Adrenal gland (tissue), 9 donors: ENCODE measurements at regions not wholly inside any gene's neighbourhood (a gene's known extent, or its start where the extent isn't known, plus 50 kb on each side); places are given as distances from the start of the nearest gene placed in this dataset.

Experiments
- DNase-seq, 7 donors: peaks; one replicate each; pipeline ENCODE4 v3.0.0-alpha.2; 2019 to 2020
- H3K27ac ChIP-seq, 5 donors: fragments of 200-600 bp; sonication (generic) in 4 of 5; 1 replicate in 3 of 5; 2 replicates in 2 of 5; pipeline versions ENCODE4 v1.5.1 to v1.8.0; 2016 to 2020; ENCODE audit warnings: mild to moderate bottlenecking in 1 of 5
- H3K27me3 ChIP-seq: fragments of 200-600 bp; 2 replicates; pipeline ENCODE4 v1.8.0; 2021
- H3K36me3 ChIP-seq, 2 donors: fragments of 200-600 bp; replicated peaks in 1 of 2; 1 replicate in 1 of 2; 2 replicates in 1 of 2; pipeline versions ENCODE4 v1.5.1 to v1.8.0; 2018 to 2022
- H3K4me1 ChIP-seq, 2 donors: fragments of 200-600 bp; replicated peaks in 1 of 2; 1 replicate in 1 of 2; 2 replicates in 1 of 2; pipeline versions ENCODE4 v1.5.1 to v1.8.0; 2018 to 2021
- H3K4me3 ChIP-seq, 4 donors: fragments of 200-600 bp; sonication (generic) in 3 of 4; one replicate each; pipeline ENCODE4 v1.5.1; 2016 to 2018
- H3K9me3 ChIP-seq, 3 donors: fragments of 200-600 bp; sonication (generic) in 1 of 3; replicated peaks in 1 of 3; 1 replicate in 2 of 3; 2 replicates in 1 of 3; pipeline versions ENCODE4 v1.5.1 to v1.8.0; 2016 to 2021
- POLR2A ChIP-seq, 2 donors: fragments of 450-650 bp; IDR thresholded peaks; one replicate each; pipeline ENCODE4 v1.6.1; 2017; ENCODE audit warnings: antibody characterized with exemption in 2 of 2, mild to moderate bottlenecking in 2 of 2, moderate library complexity in 1 of 2
- WGBS, 4 donors: extraction: QIAGEN DNeasy Blood & Tissue Kit in 2 of 4; methylation state at CpG; one replicate each; pipeline versions ENCODE4 v1.1.5 to v1.1.7; 2013 to 2017; 5-methylcytosine and 5-hydroxymethylcytosine counted together
- intact Hi-C, 2 donors: fragments of 100-400 bp; cut with DNase I; formaldehyde crosslinking; loops; one replicate each; pipeline versions ENCODE4 v1.14.1 to v1.15.0; 2022 to 2023
- TF ChIP-seq, protein P1 (sequence below), 6 experiments: fragments of 450-650 bp in 4 of 6; fragments of 200-600 bp in 2 of 6; sonication (generic) in 1 of 6; IDR thresholded peaks; 1 replicate in 5 of 6; 2 replicates in 1 of 6; pipeline versions ENCODE4 v1.5.1 to v1.8.0; 2016 to 2021; ENCODE audit warnings: antibody characterized with exemption in 6 of 6, mild to moderate bottlenecking in 2 of 6, moderate library complexity in 1 of 6
- donor health status: healthy with polysubstance abuse.
- donor health status: Bipolar disorder and iron deficiency.
- donor health status: DM: yes; HTN: yes; CAD: no.
- donor health status: DM: no; HTN: no; CAD: no.
- donor health status: DM: no; HTN: no; CAD: no.

DNA sequence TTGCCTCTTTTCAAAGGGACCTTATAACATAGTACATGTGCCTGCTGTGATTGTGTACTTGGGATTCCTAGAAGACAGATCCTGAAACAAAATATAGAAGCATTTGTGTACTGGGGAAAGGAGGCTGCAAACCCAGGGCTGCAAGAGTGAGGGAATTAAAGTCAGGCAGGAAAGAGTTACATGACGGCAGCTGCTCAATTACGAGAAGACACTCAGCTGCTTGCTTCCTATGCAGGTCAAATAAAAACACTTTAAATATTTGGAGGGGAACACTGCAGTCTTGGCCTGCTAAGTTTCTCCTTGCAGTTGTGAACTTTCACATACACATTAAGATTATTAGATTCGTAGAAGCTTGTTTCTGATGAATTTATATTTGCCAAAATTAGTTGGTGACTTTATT lies 191.9 kb upstream of the CXCL13 start:
- no peak for DNase-seq
- Histone ChIP-seq H3K4me1 (no peaks in the 10 kb centered on the region), H3K9me3 (no peaks in the 10 kb centered on the region), H3K4me3 (no peak overlapping the region), H3K36me3 (no peaks in the 10 kb centered on the region), H3K27me3 (no peaks in the 10 kb centered on the region), H3K27ac (no peak overlapping the region)
- TF ChIP-seq POLR2A (IDR thresholded peaks at IDR 0.05) = no peak
- TF ChIP-seq, protein P1, sequence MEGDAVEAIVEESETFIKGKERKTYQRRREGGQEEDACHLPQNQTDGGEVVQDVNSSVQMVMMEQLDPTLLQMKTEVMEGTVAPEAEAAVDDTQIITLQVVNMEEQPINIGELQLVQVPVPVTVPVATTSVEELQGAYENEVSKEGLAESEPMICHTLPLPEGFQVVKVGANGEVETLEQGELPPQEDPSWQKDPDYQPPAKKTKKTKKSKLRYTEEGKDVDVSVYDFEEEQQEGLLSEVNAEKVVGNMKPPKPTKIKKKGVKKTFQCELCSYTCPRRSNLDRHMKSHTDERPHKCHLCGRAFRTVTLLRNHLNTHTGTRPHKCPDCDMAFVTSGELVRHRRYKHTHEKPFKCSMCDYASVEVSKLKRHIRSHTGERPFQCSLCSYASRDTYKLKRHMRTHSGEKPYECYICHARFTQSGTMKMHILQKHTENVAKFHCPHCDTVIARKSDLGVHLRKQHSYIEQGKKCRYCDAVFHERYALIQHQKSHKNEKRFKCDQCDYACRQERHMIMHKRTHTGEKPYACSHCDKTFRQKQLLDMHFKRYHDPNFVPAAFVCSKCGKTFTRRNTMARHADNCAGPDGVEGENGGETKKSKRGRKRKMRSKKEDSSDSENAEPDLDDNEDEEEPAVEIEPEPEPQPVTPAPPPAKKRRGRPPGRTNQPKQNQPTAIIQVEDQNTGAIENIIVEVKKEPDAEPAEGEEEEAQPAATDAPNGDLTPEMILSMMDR (IDR thresholded peaks at IDR 0.05) = no peak
- intact Hi-C loops = no loop called here
- 33 to 48% (median 46%) methylated on average over 3 of the region's 3 CpGs for WGBS, 4 donors

DNA sequence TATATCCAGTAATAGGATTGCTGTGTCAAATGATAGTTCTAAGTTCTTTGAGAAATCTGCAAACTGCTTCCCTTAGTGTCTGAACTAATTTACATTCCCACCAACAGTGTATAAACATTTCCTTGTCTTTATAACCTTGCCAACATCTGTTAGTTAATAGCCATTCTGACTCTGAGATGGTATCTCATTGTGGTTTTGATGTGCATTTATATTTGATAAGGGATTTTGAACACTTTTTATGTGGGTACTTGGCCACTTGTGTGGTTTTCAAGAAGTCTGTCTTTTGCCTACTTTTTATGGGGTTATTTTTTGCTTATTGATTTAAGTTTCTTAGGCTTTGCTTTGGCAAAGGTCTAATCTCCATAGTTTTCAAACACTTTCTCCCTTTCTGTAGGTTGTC lies 189.9 kb upstream of the CXCL13 start:
- no peaks in the 10 kb centered on the region for H3K4me1 ChIP-seq
- H3K36me3 ChIP-seq = no peaks in the 10 kb centered on the region
- H3K27ac ChIP-seq = no peak overlapping the region
- H3K4me3 ChIP-seq = no peak overlapping the region
- intact Hi-C loops = no loop called here
- TF ChIP-seq POLR2A (IDR thresholded peaks at IDR 0.05) = no peak
- TF ChIP-seq, protein P1 (IDR thresholded peaks at IDR 0.05) = no peak
- no peaks in the 10 kb centered on the region for H3K9me3 ChIP-seq
- H3K27me3 ChIP-seq = no peaks in the 10 kb centered on the region
- DNase-seq = no peak

DNA sequence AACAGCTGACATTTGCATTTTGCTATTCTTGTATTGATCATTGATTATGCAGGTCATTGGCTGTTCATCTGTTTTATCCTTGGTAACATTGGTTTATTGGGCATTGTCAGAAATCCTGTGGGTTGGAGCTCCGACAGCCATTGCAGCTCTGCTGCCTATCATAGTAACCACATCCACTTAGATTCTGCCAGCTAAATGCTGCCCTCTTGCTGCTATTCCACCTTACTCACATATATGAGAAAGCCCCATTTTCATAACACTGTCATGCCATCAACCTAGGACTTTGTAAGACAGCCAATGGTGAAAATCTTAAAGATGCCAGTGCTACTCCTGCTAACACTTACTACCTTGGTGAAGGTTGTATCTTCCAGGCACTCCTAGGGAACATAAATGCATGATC lies 187.3 kb upstream of the CXCL13 start:
- 31 to 80% (median 46%) methylated on average over 1 of the region's 1 CpG for WGBS, 4 donors
- DNase-seq = no peak
- Histone ChIP-seq H3K27me3 (no peaks in the 10 kb centered on the region), H3K9me3 (no peaks in the 10 kb centered on the region), H3K36me3 (no peaks in the 10 kb centered on the region), H3K27ac (no peak overlapping the region), H3K4me1 (no peaks in the 10 kb centered on the region), H3K4me3 (no peak overlapping the region)
- intact Hi-C loops = no loop called here
- no peak for TF ChIP-seq POLR2A (IDR thresholded peaks at IDR 0.05)
- TF ChIP-seq, protein P1 (IDR thresholded peaks at IDR 0.05) = no peak

DNA sequence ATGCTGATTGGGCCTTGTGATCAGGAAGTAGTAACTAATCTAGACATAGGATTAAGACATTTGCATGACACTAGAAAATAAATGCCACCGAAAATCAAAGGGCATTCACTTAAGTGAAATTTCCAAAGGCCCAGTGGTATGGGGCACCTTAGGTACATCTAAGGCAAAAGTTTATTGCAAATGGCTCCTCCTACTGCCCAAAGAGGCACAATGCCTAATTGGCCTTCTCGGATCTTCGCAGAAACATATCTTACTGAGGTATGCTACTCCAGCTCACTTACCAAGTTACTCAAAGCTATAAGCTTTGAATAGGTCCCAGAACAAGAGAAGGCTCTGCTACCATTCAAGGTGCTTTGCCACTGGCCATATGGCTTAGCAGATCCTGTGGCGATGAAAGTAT lies 174.8 kb upstream of the CXCL13 start:
- H3K27ac ChIP-seq = no peak overlapping the region
- H3K4me1 ChIP-seq = peaks cover 19 to 26% of the 10 kb centered on the region in 2 donors
- WGBS, 4 donors = 93 to 96% (median 95%) methylated on average over 4 of the region's 4 CpGs
- no peaks in the 10 kb centered on the region for H3K36me3 ChIP-seq
- H3K27me3 ChIP-seq = no peaks in the 10 kb centered on the region
- no peak for DNase-seq
- TF ChIP-seq, protein P1 (IDR thresholded peaks at IDR 0.05) = no peak
- no peak for TF ChIP-seq POLR2A (IDR thresholded peaks at IDR 0.05)
- H3K9me3 ChIP-seq = no peaks in the 10 kb centered on the region
- no peak overlapping the region for H3K4me3 ChIP-seq
- intact Hi-C loops = loop anchor here in 1 of 2 donors (5.0 kb wide), 1 partner anchor 44 kb away; no protein-coding TSS in a partner anchor
